Keratinocyte (primary cell): ENCODE measurements at regions not wholly inside any gene's neighbourhood (a gene's known extent, or its start where the extent isn't known, plus 50 kb on each side); places are given as distances from the start of the nearest gene placed in this dataset.

Experiments
- DNase-seq: peaks from one replicate; pipeline ENCODE4 v3.0.0-alpha.2; 2011; ENCODE audit warnings: low read depth, missing footprints, low spot score
- FAIRE-seq: peaks from 2 replicates; lab custom pipeline; 2011; peaks lifted over from hg19 to GRCh38; lab: Jason Lieb, UNC
- H2AFZ ChIP-seq: 2 replicates; pipeline ENCODE4 v1.6.0; 2012; ENCODE audit warnings: low read length, control low read depth, inconsistent platforms; ENCODE audit not compliant: control insufficient read depth
- H3K27ac ChIP-seq: 2 replicates; pipeline ENCODE4 v1.5.1; 2011; ENCODE audit warnings: low read length; ENCODE audit not compliant: control insufficient read depth, insufficient read depth
- H3K27me3 ChIP-seq: 3 replicates; pipeline ENCODE4 v1.6.0; 2011; ENCODE audit warnings: low read length; ENCODE audit not compliant: control insufficient read depth, insufficient read depth; ENCODE audit errors: extremely low read depth
- H3K36me3 ChIP-seq, 2 experiments: 2 replicates in 1 of 2; 3 replicates in 1 of 2; pipeline ENCODE4 v1.5.1; 2011; ENCODE audit warnings: low read length in 2 of 2, mild to moderate bottlenecking in 1 of 2; ENCODE audit not compliant: control insufficient read depth in 2 of 2, insufficient read depth in 2 of 2; ENCODE audit errors: extremely low read depth in 1 of 2
- H3K4me1 ChIP-seq: 3 replicates; pipeline ENCODE4 v1.5.1; 2011; ENCODE audit warnings: low read length; ENCODE audit not compliant: control insufficient read depth, insufficient read depth; ENCODE audit errors: extremely low read depth
- H3K4me2 ChIP-seq: 3 replicates; pipeline ENCODE4 v1.6.0; 2011; ENCODE audit warnings: low read depth, low read length; ENCODE audit not compliant: control insufficient read depth, insufficient read depth; ENCODE audit errors: extremely low read depth
- H3K4me3 ChIP-seq, 3 experiments: fragments of 200-600 bp in 1 of 3; sonication (generic) in 1 of 3; 2 replicates in 2 of 3; 3 replicates in 1 of 3; pipeline ENCODE4 v1.5.1; 2011 to 2016; ENCODE audit warnings: low read length in 3 of 3, mild to moderate bottlenecking in 3 of 3, control low read depth in 2 of 3, inconsistent platforms in 1 of 3, low read depth in 1 of 3, mixed read lengths in 1 of 3, mixed run types in 1 of 3, moderate library complexity in 1 of 3; ENCODE audit not compliant: control insufficient read depth in 2 of 3, insufficient read depth in 2 of 3; ENCODE audit errors: extremely low read depth in 1 of 3
- H3K79me2 ChIP-seq: 2 replicates; pipeline ENCODE4 v1.6.0; 2012; ENCODE audit warnings: low read length; ENCODE audit not compliant: control insufficient read depth, insufficient read depth
- H3K9ac ChIP-seq: 3 replicates; pipeline ENCODE4 v1.6.0; 2011; ENCODE audit warnings: low read length; ENCODE audit not compliant: control insufficient read depth, insufficient read depth; ENCODE audit errors: extremely low read depth
- H3K9me1 ChIP-seq: 3 replicates; pipeline ENCODE4 v1.6.0; 2011; ENCODE audit warnings: low read length; ENCODE audit not compliant: control insufficient read depth, insufficient read depth; ENCODE audit errors: extremely low read depth
- H3K9me3 ChIP-seq: 2 replicates; pipeline ENCODE4 v1.5.1; 2012; ENCODE audit warnings: low read depth, low read length; ENCODE audit not compliant: control insufficient read depth
- H4K20me1 ChIP-seq: 3 replicates; pipeline ENCODE4 v1.6.0; 2011; ENCODE audit warnings: low read length; ENCODE audit not compliant: control insufficient read depth, insufficient read depth; ENCODE audit errors: extremely low read depth
- CTCF ChIP-seq, 3 experiments: IDR thresholded peaks in 1 of 3; conservative IDR thresholded peaks in 1 of 3; optimal IDR thresholded peaks in 1 of 3; 2 replicates in 2 of 3; 3 replicates in 1 of 3; pipeline versions ENCODE3 to v1.5.1; 2011; ENCODE audit warnings: low read length in 3 of 3, mild to moderate bottlenecking in 3 of 3, moderate library complexity in 2 of 3, control low read depth in 1 of 3, inconsistent platforms in 1 of 3; ENCODE audit not compliant: insufficient read depth in 2 of 3; ENCODE audit errors: extremely low read depth in 1 of 3
- EZH2 ChIP-seq: IDR thresholded peaks from one replicate; pipeline ENCODE4 v1.6.1; 2012; ENCODE audit warnings: inconsistent platforms, mild to moderate bottlenecking, low read length, moderate library complexity
- dilution Hi-C: fragments of 300-500 bp; cut with MboI; formaldehyde crosslinking; loops from one replicate; pipeline ENCODE4 v1.7.0; 2020; ENCODE audit warnings: low sequenced_read_pairs; ENCODE audit not compliant: extremely low pct_ligation_motif_present

- no peaks in the 10 kb centered on the region for H3K36me3 ChIP-seq
- FAIRE-seq (no peak), DNase-seq (no peak)
- no peak overlapping the region for H3K9ac ChIP-seq
- dilution Hi-C loops: no loop called here
- no peak overlapping the region for H3K4me2 ChIP-seq
- no peaks in the 10 kb centered on the region for H3K27me3 ChIP-seq
- H3K9me1 ChIP-seq: no peaks in the 10 kb centered on the region
- H3K4me3 ChIP-seq: no peak overlapping the region
- H4K20me1 ChIP-seq: no peaks in the 10 kb centered on the region
- no peaks in the 10 kb centered on the region for H3K9me3 ChIP-seq
- no peak overlapping the region for H3K27ac ChIP-seq
- TF ChIP-seq EZH2 (no peak), CTCF (optimal IDR thresholded peaks at IDR 0.05 in 1 of 3, IDR thresholded peaks at IDR 0.05 in 1 of 3, conservative IDR thresholded peaks at IDR 0.05 in 1 of 3; ENCODE audit: extremely low read depth in 1 of 3, insufficient read depth in 2 of 3, low read length in 3 of 3) (no peak)
- H2AFZ ChIP-seq: no peak overlapping the region
- no peaks in the 10 kb centered on the region for H3K79me2 ChIP-seq
- no peaks in the 10 kb centered on the region for H3K4me1 ChIP-seq
Observed at GRCh38 chr11:80782135-80782885, 1341.5 kb upstream of the TENM4 start.

- Histone ChIP-seq H3K27me3 (no peaks in the 10 kb centered on the region), H4K20me1 (no peaks in the 10 kb centered on the region), H3K4me2 (no peak overlapping the region), H2AFZ (peak overlapping the region; percentile 20), H3K9me3 (no peaks in the 10 kb centered on the region), H3K9me1 (no peaks in the 10 kb centered on the region), H3K4me3 (no peak overlapping the region), H3K27ac (no peak overlapping the region), H3K36me3 (no peaks in the 10 kb centered on the region), H3K79me2 (no peaks in the 10 kb centered on the region), H3K9ac (no peak overlapping the region), H3K4me1 (no peaks in the 10 kb centered on the region)
- FAIRE-seq (no peak), DNase-seq (no peak)
- dilution Hi-C loops: no loop called here
- TF ChIP-seq EZH2 (no peak), CTCF (optimal IDR thresholded peaks at IDR 0.05 in 1 of 3, IDR thresholded peaks at IDR 0.05 in 1 of 3, conservative IDR thresholded peaks at IDR 0.05 in 1 of 3; ENCODE audit: extremely low read depth in 1 of 3, insufficient read depth in 2 of 3, low read length in 3 of 3) (no peak)
Observed at GRCh38 chr11:80779905-80780605, 1339.2 kb upstream of the TENM4 start.
